Brain microvascular endothelial cell (primary cell): ENCODE measurements at regions not wholly inside any gene's neighbourhood (a gene's known extent, or its start where the extent isn't known, plus 50 kb on each side); places are given as distances from the start of the nearest gene placed in this dataset.
"Not testable (repeated sequence)": the region's sequence is repeated elsewhere in the genome, so short reads cannot be mapped to it uniquely, and the experiment has no call there.

Experiments
- DNase-seq: peaks from one replicate; pipeline ENCODE4 v3.0.0-alpha.2; 2020
- H3K27ac ChIP-seq: fragments of 250-450 bp; sonication (Bioruptor Pico); 2 replicates; pipeline ENCODE4 v1.5.1; 2020; ENCODE audit warnings: mild to moderate bottlenecking, moderate library complexity
- H3K27me3 ChIP-seq: fragments of 250-450 bp; sonication (Bioruptor Pico); replicated peaks from 2 replicates; pipeline ENCODE4 v1.5.1; 2020; ENCODE audit warnings: mild to moderate bottlenecking
- H3K36me3 ChIP-seq: fragments of 250-450 bp; sonication (Bioruptor Pico); replicated peaks from 2 replicates; pipeline ENCODE4 v1.5.1; 2020; ENCODE audit warnings: mild to moderate bottlenecking
- H3K4me3 ChIP-seq: 2 replicates; pipeline ENCODE4 v1.5.1; 2011; ENCODE audit warnings: low read depth, mild to moderate bottlenecking, control low read depth, low read length, moderate library complexity
- in situ Hi-C: cut with HindIII; loops from 2 replicates; pipeline ENCODE4 v1.10.0; 2017; ENCODE audit warnings: low sequenced_read_pairs, low pct_ligation_motif_present
- TF ChIP-seq, protein P1 (sequence below): IDR thresholded peaks from 2 replicates; pipeline ENCODE4 v1.5.1; 2011; ENCODE audit warnings: low read depth, mild to moderate bottlenecking, moderate library complexity, low read length, control low read depth, inconsistent platforms; ENCODE audit errors: missing control alignments

- TF ChIP-seq, protein P1, sequence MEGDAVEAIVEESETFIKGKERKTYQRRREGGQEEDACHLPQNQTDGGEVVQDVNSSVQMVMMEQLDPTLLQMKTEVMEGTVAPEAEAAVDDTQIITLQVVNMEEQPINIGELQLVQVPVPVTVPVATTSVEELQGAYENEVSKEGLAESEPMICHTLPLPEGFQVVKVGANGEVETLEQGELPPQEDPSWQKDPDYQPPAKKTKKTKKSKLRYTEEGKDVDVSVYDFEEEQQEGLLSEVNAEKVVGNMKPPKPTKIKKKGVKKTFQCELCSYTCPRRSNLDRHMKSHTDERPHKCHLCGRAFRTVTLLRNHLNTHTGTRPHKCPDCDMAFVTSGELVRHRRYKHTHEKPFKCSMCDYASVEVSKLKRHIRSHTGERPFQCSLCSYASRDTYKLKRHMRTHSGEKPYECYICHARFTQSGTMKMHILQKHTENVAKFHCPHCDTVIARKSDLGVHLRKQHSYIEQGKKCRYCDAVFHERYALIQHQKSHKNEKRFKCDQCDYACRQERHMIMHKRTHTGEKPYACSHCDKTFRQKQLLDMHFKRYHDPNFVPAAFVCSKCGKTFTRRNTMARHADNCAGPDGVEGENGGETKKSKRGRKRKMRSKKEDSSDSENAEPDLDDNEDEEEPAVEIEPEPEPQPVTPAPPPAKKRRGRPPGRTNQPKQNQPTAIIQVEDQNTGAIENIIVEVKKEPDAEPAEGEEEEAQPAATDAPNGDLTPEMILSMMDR: no peak
- Histone ChIP-seq H3K27ac (no peak overlapping the region), H3K36me3 (no peaks in the 10 kb centered on the region), H3K27me3 (no peaks in the 10 kb centered on the region), H3K4me3 (no peak overlapping the region)
- DNase-seq: no peak
- in situ Hi-C loops: no loop called here
Measured at GRCh38 chr11:23780231-23780630, 716.6 kb upstream of the LUZP2 start.

- no peak overlapping the region for H3K27ac ChIP-seq
- no peak for DNase-seq
- H3K36me3 ChIP-seq: no peaks in the 10 kb centered on the region
- H3K4me3 ChIP-seq: no peak overlapping the region
- TF ChIP-seq, protein P1: no peak
- in situ Hi-C loops: no loop called here
- no peaks in the 10 kb centered on the region for H3K27me3 ChIP-seq
Measured at GRCh38 chr11:23781803-23782560, 714.9 kb upstream of the LUZP2 start.

GRCh38 chr11:23786974-23787373 lies 709.9 kb upstream of the LUZP2 start:
- in situ Hi-C loops, H3K36me3 ChIP-seq, H3K27me3 ChIP-seq, DNase-seq, H3K27ac ChIP-seq, H3K4me3 ChIP-seq: not testable (repeated sequence)

- TF ChIP-seq, protein P1: no peak
- no peak overlapping the region for H3K27ac ChIP-seq
- H3K27me3 ChIP-seq: no peaks in the 10 kb centered on the region
- no peaks in the 10 kb centered on the region for H3K36me3 ChIP-seq
- H3K4me3 ChIP-seq: no peak overlapping the region
- in situ Hi-C loops: no loop called here
- no peak for DNase-seq
Measured at GRCh38 chr11:23789200-23789853, 707.5 kb upstream of the LUZP2 start.

DNA sequence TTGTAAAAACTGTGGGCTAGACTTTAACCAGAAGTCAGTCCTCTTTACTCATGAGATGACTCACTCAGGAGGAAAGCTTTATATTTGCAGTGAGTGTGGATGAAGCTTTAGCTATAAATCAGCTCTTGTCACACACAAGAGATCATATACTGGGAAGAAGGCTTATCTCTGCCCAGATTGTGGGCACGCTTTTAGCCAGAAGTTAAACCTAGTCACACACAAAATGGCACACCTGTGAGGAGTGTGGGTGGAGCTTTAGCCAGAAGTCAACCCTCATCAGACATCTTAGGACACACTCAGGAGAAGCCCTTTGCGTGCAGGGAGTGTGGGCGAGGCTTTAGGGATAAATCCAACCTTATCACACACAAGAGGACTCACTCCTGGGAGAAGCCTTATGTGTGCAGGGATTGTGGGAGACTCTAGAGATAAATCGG lies 706.9 kb upstream of the LUZP2 start:
- no peak overlapping the region for H3K27ac ChIP-seq
- in situ Hi-C loops: no loop called here
- H3K36me3 ChIP-seq: no peaks in the 10 kb centered on the region
- DNase-seq: peak; percentile 20
- TF ChIP-seq, protein P1: no peak
- no peak overlapping the region for H3K4me3 ChIP-seq
- no peaks in the 10 kb centered on the region for H3K27me3 ChIP-seq

GRCh38 chr11:23797624-23798419 lies 699.0 kb upstream of the LUZP2 start:
- TF ChIP-seq, protein P1: no peak
- Histone ChIP-seq H3K27ac (no peak overlapping the region), H3K36me3 (no peaks in the 10 kb centered on the region), H3K27me3 (no peaks in the 10 kb centered on the region), H3K4me3 (no peak overlapping the region)
- no peak for DNase-seq
- in situ Hi-C loops: no loop called here
